Activated effector memory CD4-positive, alpha-beta T cell treated with anti-CD3 and anti-CD28 coated beads, Interleukin-2, amount 50 U/mL, for 16 hours (primary cell): ENCODE measurements at regions not wholly inside any gene's neighbourhood (a gene's known extent, or its start where the extent isn't known, plus 50 kb on each side); places are given as distances from the start of the nearest gene placed in this dataset.

Experiments used
- DNase-seq: peaks from one replicate; pipeline ENCODE4 v3.0.0-alpha.2; 2020

GRCh38 chr10:31580646-31581045 is 261.6 kb downstream of the ZEB1 start:
- DNase-seq: no peak
